Hepatocyte (in vitro differentiated cells): ENCODE measurements at regions not wholly inside any gene's neighbourhood (a gene's known extent, or its start where the extent isn't known, plus 50 kb on each side); places are given as distances from the start of the nearest gene placed in this dataset.

Experiments used
- CTCF ChIP-seq: fragments of 200-600 bp; sonication (generic); IDR thresholded peaks from 2 replicates; pipeline ENCODE4 v1.5.1; 2016; ENCODE audit warnings: antibody characterized with exemption, mild to moderate bottlenecking; ENCODE audit not compliant: poor library complexity
- EZH2 ChIP-seq: fragments of 200-600 bp; sonication (generic); IDR thresholded peaks from 2 replicates; pipeline ENCODE4 v1.6.1; 2016; ENCODE audit warnings: antibody characterized with exemption, mild to moderate bottlenecking, borderline replicate concordance
- EZH2phosphoT487 ChIP-seq: fragments of 200-600 bp; sonication (generic); IDR thresholded peaks from one replicate; pipeline ENCODE4 v1.6.1; 2018; ENCODE audit warnings: antibody characterized with exemption, mild to moderate bottlenecking, low read depth, moderate library complexity; ENCODE audit not compliant: unreplicated experiment, severe bottlenecking

- TF ChIP-seq CTCF (no peak), EZH2 (no peak), EZH2phosphoT487 (no peak)
Observed at GRCh38 chr17:69853541-69854224, 221.3 kb upstream of the KCNJ16 start.
